IMR-90 (cell line): ENCODE measurements at regions not wholly inside any gene's neighbourhood (a gene's known extent, or its start where the extent isn't known, plus 50 kb on each side); places are given as distances from the start of the nearest gene placed in this dataset.

Source experiments
- ATAC-seq: fragments of 200-7000 bp; cut with Tn5 transposase; 2 replicates; pipeline ENCODE4 v1.9.1; 2020; ENCODE audit warnings: low read depth, mild to moderate bottlenecking, moderate library complexity
- BruUV-seq: library from RNA; stranded (reverse); fragments of 400-500 nt; replicated peaks from 2 replicates; lab custom pipeline; 2021; lab: Mats Ljungman, UMichigan
- CTCF ChIA-PET: fragments of 300-600 bp; formaldehyde crosslinking; extraction: SDS; loops from one replicate; lab custom pipeline; 2021; ENCODE audit warnings: antibody characterized with exemption; lab: Yijun Ruan, JAX
- POLR2A ChIA-PET: fragments of 300-600 bp; sonication (Branson Sonifier 250); formaldehyde crosslinking; loops from one replicate; lab custom pipeline; 2022; ENCODE audit warnings: antibody characterized with exemption; ENCODE audit not compliant: unreplicated experiment; lab: Charles Lee
- DNase-seq: peaks from one replicate; pipeline ENCODE4 v3.0.0; 2013
- H2AFZ ChIP-seq: replicated peaks from 2 replicates; pipeline ENCODE3; 2013; ENCODE audit warnings: low read length, mild to moderate bottlenecking; ENCODE audit not compliant: poor library complexity
- H2AK5ac ChIP-seq: 2 replicates; pipeline ENCODE4 v1.6.1; 2013; ENCODE audit warnings: low read depth, low read length, inconsistent platforms
- H2AK9ac ChIP-seq: replicated peaks from 2 replicates; pipeline ENCODE3; 2013; ENCODE audit warnings: mild to moderate bottlenecking, low read depth, low read length, moderate library complexity; ENCODE audit not compliant: poor library complexity
- H2BK120ac ChIP-seq: 2 replicates; pipeline ENCODE4 v1.6.1; 2013; ENCODE audit warnings: low read depth, low read length, inconsistent platforms
- H2BK15ac ChIP-seq: 3 replicates; pipeline ENCODE4 v1.6.1; 2013; ENCODE audit warnings: low read depth, low read length, inconsistent platforms
- H2BK20ac ChIP-seq: 2 replicates; pipeline ENCODE4 v1.6.1; 2013; ENCODE audit warnings: low read depth, mild to moderate bottlenecking, inconsistent platforms, low read length, moderate library complexity
- H2BK5ac ChIP-seq: 2 replicates; pipeline ENCODE4 v1.6.1; 2013; ENCODE audit warnings: mild to moderate bottlenecking, low read depth, low read length, inconsistent platforms; ENCODE audit not compliant: poor library complexity, severe bottlenecking
- H3K14ac ChIP-seq: replicated peaks from 2 replicates; pipeline ENCODE4 v1.6.1; 2013; ENCODE audit warnings: low read depth, low read length, inconsistent platforms
- H3K18ac ChIP-seq: 2 replicates; pipeline ENCODE4 v1.6.1; 2013; ENCODE audit warnings: low read depth, low read length, control low read depth
- H3K23ac ChIP-seq: 2 replicates; pipeline ENCODE4 v1.6.1; 2013; ENCODE audit warnings: low read depth, low read length, inconsistent platforms
- H3K27ac ChIP-seq: 2 replicates; pipeline ENCODE4 v1.5.1; 2013; ENCODE audit warnings: mild to moderate bottlenecking, control low read depth, low read length; ENCODE audit not compliant: insufficient read depth
- H3K27me3 ChIP-seq: 2 replicates; pipeline ENCODE4 v1.6.1; 2013; ENCODE audit warnings: low read length; ENCODE audit not compliant: control insufficient read depth, insufficient read depth
- H3K36me3 ChIP-seq: 2 replicates; pipeline ENCODE4 v1.6.1; 2013; ENCODE audit warnings: low read length, mixed read lengths; ENCODE audit not compliant: control insufficient read depth, insufficient read depth
- H3K4ac ChIP-seq: 2 replicates; pipeline ENCODE4 v1.6.1; 2013; ENCODE audit warnings: low read depth, low read length, inconsistent platforms
- H3K4me1 ChIP-seq: 2 replicates; pipeline ENCODE4 v1.6.1; 2013; ENCODE audit warnings: low read length, mixed read lengths; ENCODE audit not compliant: control insufficient read depth, insufficient read depth
- H3K4me2 ChIP-seq: 2 replicates; pipeline ENCODE4 v1.6.1; 2013; ENCODE audit warnings: low read depth, mild to moderate bottlenecking, control low read depth, low read length, moderate library complexity
- H3K4me3 ChIP-seq: 2 replicates; pipeline ENCODE4 v1.5.1; 2013; ENCODE audit warnings: low read depth, mild to moderate bottlenecking, control low read depth, low read length, moderate library complexity; ENCODE audit not compliant: insufficient read depth
- H3K56ac ChIP-seq: 2 replicates; pipeline ENCODE4 v1.6.1; 2013; ENCODE audit warnings: low read length, inconsistent platforms; ENCODE audit not compliant: insufficient read depth; ENCODE audit errors: extremely low read depth
- H3K79me1 ChIP-seq, 2 experiments: 2 replicates each; pipeline ENCODE4 v1.6.1; 2013; ENCODE audit warnings: low read length in 2 of 2, inconsistent platforms in 1 of 2, low read depth in 1 of 2
- H3K9ac ChIP-seq: 2 replicates; pipeline ENCODE4 v1.6.1; 2013; ENCODE audit warnings: low read depth, low read length, control low read depth
- H3K9me1 ChIP-seq: 2 replicates; pipeline ENCODE4 v1.6.1; 2013; ENCODE audit warnings: low read length, inconsistent platforms; ENCODE audit not compliant: insufficient read depth
- H3K9me3 ChIP-seq: 2 replicates; pipeline ENCODE4 v1.6.1; 2013; ENCODE audit warnings: low read length; ENCODE audit not compliant: control insufficient read depth, insufficient read depth
- H4K20me1 ChIP-seq: 2 replicates; pipeline ENCODE4 v1.6.1; 2013; ENCODE audit warnings: low read length, inconsistent platforms; ENCODE audit not compliant: insufficient read depth
- H4K5ac ChIP-seq: 2 replicates; pipeline ENCODE4 v1.6.1; 2013; ENCODE audit warnings: mild to moderate bottlenecking, low read depth, low read length, control low read depth
- H4K8ac ChIP-seq, 2 experiments: 2 replicates each; pipeline ENCODE4 v1.6.1; 2013; ENCODE audit warnings: low read depth in 2 of 2, low read length in 2 of 2, control low read depth in 1 of 2, inconsistent platforms in 1 of 2
- H4K91ac ChIP-seq: 2 replicates; pipeline ENCODE4 v1.6.1; 2013; ENCODE audit warnings: low read depth, low read length, inconsistent platforms; ENCODE audit not compliant: insufficient read depth
- BHLHE40 ChIP-seq: fragments of 150-350 bp; IDR thresholded peaks from 2 replicates; pipeline ENCODE4 v1.6.1; 2016; ENCODE audit warnings: mild to moderate bottlenecking, low read depth, low read length
- CEBPB ChIP-seq: IDR thresholded peaks from 2 replicates; pipeline ENCODE4 v1.6.1; 2012; ENCODE audit warnings: low read depth, low read length, improper control_type of control experiment
- CHD1 ChIP-seq: IDR thresholded peaks from 2 replicates; pipeline ENCODE4 v1.6.1; 2012; ENCODE audit warnings: low read depth, low read length, improper control_type of control experiment
- CTCF ChIP-seq: conservative IDR thresholded peaks from 2 replicates; pipeline ENCODE4 v1.5.1; 2012; ENCODE audit warnings: mild to moderate bottlenecking, low read depth, low read length, improper control_type of control experiment
- ELK1 ChIP-seq: fragments of 150-350 bp; IDR thresholded peaks from 2 replicates; pipeline ENCODE4 v1.6.1; 2016; ENCODE audit warnings: low read depth, mild to moderate bottlenecking, low read length, moderate library complexity, borderline replicate concordance
- FOS ChIP-seq: fragments of 150-350 bp; IDR thresholded peaks from 2 replicates; pipeline ENCODE4 v1.6.1; 2016; ENCODE audit warnings: low read depth, low read length
- MAFK ChIP-seq: IDR thresholded peaks from 2 replicates; pipeline ENCODE4 v1.6.1; 2012; ENCODE audit warnings: low read depth, low read length, improper control_type of control experiment
- MAZ ChIP-seq: IDR thresholded peaks from 2 replicates; pipeline ENCODE4 v1.6.1; 2012; ENCODE audit warnings: low read depth, mild to moderate bottlenecking, low read length, improper control_type of control experiment, moderate library complexity, borderline replicate concordance
- MXI1 ChIP-seq: IDR thresholded peaks from 2 replicates; pipeline ENCODE4 v1.6.1; 2012; ENCODE audit warnings: low read depth, mild to moderate bottlenecking, low read length, moderate library complexity, borderline replicate concordance
- NFE2L2 ChIP-seq: fragments of 150-350 bp; IDR thresholded peaks from 2 replicates; pipeline ENCODE4 v1.6.1; 2016; ENCODE audit warnings: low read depth, mild to moderate bottlenecking, low read length
- POLR2A ChIP-seq: IDR thresholded peaks from 2 replicates; pipeline ENCODE4 v1.6.1; 2012; ENCODE audit warnings: mild to moderate bottlenecking, low read depth, low read length
- RAD21 ChIP-seq: IDR thresholded peaks from 2 replicates; pipeline ENCODE4 v1.6.1; 2012; ENCODE audit warnings: low read length, improper control_type of control experiment
- RCOR1 ChIP-seq: IDR thresholded peaks from 2 replicates; pipeline ENCODE4 v1.6.1; 2012; ENCODE audit warnings: mild to moderate bottlenecking, low read length, improper control_type of control experiment; ENCODE audit not compliant: insufficient replicate concordance
- RFX5 ChIP-seq: IDR thresholded peaks from 2 replicates; pipeline ENCODE4 v1.8.0; 2012; ENCODE audit warnings: low read depth, mild to moderate bottlenecking, low read length, moderate library complexity
- SMC3 ChIP-seq: fragments of 150-350 bp; IDR thresholded peaks from 2 replicates; pipeline ENCODE4 v1.6.1; 2016; ENCODE audit warnings: low read depth, mild to moderate bottlenecking, antibody characterized with exemption, low read length, moderate library complexity
- USF2 ChIP-seq: fragments of 150-350 bp; IDR thresholded peaks from 2 replicates; pipeline ENCODE4 v1.6.1; 2017; ENCODE audit warnings: mild to moderate bottlenecking, antibody characterized with exemption, low read length, low read depth
- WGBS, 2 experiments: methylation state at CpG; one replicate each; pipeline versions ENCODE4 v1.1.5 to v1.1.7; 2013; ENCODE audit warnings: missing lambda C conversion rate in 2 of 2; ENCODE audit not compliant: insufficient read length in 1 of 2; ENCODE audit errors: extremely low coverage in 2 of 2; 5-methylcytosine and 5-hydroxymethylcytosine counted together
- dilution Hi-C: fragments of 300-500 bp; cut with HindIII; formaldehyde crosslinking; loops from one replicate; pipeline ENCODE4 v1.14.3; 2018; ENCODE audit warnings: low sequenced_read_pairs; ENCODE audit not compliant: unreplicated experiment
- in situ Hi-C: fragments of 300-500 bp; cut with MboI; formaldehyde crosslinking; loops from 3 replicates; pipeline ENCODE4 v1.14.3; 2019; ENCODE audit warnings: low sequenced_read_pairs, inconsistent platforms, mixed read lengths
- intact Hi-C: fragments of 100-400 bp; cut with micrococcal nuclease; formaldehyde crosslinking; loops from 2 replicates; pipeline ENCODE4 v1.10.0; 2022

- H3K18ac ChIP-seq, result no peak overlapping the region
Observed at GRCh38 chr20:12570371-12570770, 438.4 kb upstream of the SPTLC3 start.

More at GRCh38 chr20:12570371-12570770, 438.4 kb upstream of the SPTLC3 start:
- no peak overlapping the region for H2BK15ac ChIP-seq
- no peak overlapping the region for H3K56ac ChIP-seq
- H2AK5ac ChIP-seq, result no peak overlapping the region
- H2BK20ac ChIP-seq, result no peak overlapping the region
- no peaks in the 10 kb centered on the region for H3K27me3 ChIP-seq
- H3K23ac ChIP-seq, result no peak overlapping the region
- intact Hi-C loops, result no loop called here
- H3K9ac ChIP-seq, result no peak overlapping the region
- H3K4me2 ChIP-seq, result no peak overlapping the region
- no peaks in the 10 kb centered on the region for H3K79me1 ChIP-seq
- DNase-seq (no peak), ATAC-seq (no peak)
- ChIA-PET CTCF (no interaction called here), POLR2A (no interaction called here)
- in situ Hi-C loops, result no loop called here
- peaks cover 10% of the 10 kb centered on the region for H3K9me3 ChIP-seq
- no peak overlapping the region for H3K4ac ChIP-seq
- H4K91ac ChIP-seq, result no peak overlapping the region
- H4K8ac ChIP-seq, result no peak overlapping the region
- H2BK5ac ChIP-seq, result no peak overlapping the region
- no peaks in the 10 kb centered on the region for H3K9me1 ChIP-seq
- no TSS peak for BruUV-seq
- no peak overlapping the region for H3K14ac ChIP-seq
- H2AK9ac ChIP-seq, result no peak overlapping the region
- TF ChIP-seq MXI1, result no peak
- TF ChIP-seq ELK1, result no peak
- TF ChIP-seq MAZ, result no peak
- no peak for TF ChIP-seq POLR2A
- no peak for TF ChIP-seq FOS
- TF ChIP-seq RCOR1, result no peak
- TF ChIP-seq MAFK, result no peak
- no peak for TF ChIP-seq CEBPB
- TF ChIP-seq RFX5, result no peak
- no peak for TF ChIP-seq SMC3
- TF ChIP-seq CHD1, result no peak
- TF ChIP-seq USF2, result no peak
- TF ChIP-seq NFE2L2, result no peak
- no peak for TF ChIP-seq CTCF
- no peak for TF ChIP-seq RAD21
- no peak for TF ChIP-seq BHLHE40
- no peak overlapping the region for H3K4me3 ChIP-seq
- H4K5ac ChIP-seq, result no peak overlapping the region
- H3K27ac ChIP-seq, result no peak overlapping the region
- no CpG with 5 or more reads among the region's 1 CpG for WGBS, 2 experiments
- H2AFZ ChIP-seq, result no peak overlapping the region
- no peak overlapping the region for H2BK120ac ChIP-seq
- H4K20me1 ChIP-seq, result no peaks in the 10 kb centered on the region
- dilution Hi-C loops, result no loop called here
- no peaks in the 10 kb centered on the region for H3K36me3 ChIP-seq
- no peaks in the 10 kb centered on the region for H3K4me1 ChIP-seq
